ENCODE measurements at regions not wholly inside any gene's neighbourhood (a gene's known extent, or its start where the extent isn't known, plus 50 kb on each side); places are given as distances from the start of the nearest gene placed in this dataset.
A peak's percentile ranks its signal among the peaks of the same experiment; 100 is the strongest.

DNA sequence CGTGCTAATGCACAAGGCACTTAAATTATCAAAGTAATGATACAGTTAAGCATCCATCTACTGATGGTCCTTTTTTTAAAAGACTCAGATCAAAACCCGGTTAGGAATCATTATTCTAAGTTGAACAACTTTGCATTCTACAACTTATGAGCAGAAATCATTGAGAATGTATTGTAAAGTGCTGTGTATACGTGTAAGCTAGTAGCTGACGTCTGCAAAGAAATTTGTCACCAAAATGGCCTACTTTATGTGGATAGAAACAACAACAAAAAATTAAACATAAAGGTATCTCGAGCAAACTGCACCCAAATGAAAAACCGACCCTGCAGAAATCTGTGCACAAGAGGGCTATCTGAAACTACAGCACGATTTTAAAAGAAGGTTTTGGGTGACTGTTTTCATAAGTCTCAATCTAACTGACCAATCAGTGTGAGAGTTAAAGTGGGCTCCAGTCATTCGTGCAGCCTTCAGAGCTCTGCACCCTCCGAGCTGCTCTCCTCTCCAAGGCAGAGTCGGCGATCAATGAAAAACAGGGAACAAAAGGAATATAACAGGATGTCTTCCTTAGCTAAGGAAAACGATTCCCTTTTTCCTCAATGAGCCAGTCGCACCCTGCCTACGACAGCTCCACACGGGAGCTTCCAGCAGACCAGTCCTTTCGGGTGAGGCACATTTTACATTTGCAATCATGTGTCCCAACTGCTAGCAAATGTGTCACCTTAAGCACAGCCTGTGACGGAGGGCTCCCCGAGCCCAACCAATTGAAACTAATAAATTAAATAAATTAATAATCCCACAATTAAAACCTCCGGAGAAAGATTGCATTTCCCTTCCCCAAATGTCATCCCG is 200.7 kb upstream of the FOXN3 start:
- no peaks in the 10 kb centered on the region for H3K36me3 Mint-ChIP-seq (ENCODE audit: insufficient read depth)
- no peaks in the 10 kb centered on the region for H3K9me3 Mint-ChIP-seq (ENCODE audit: low read depth)
- H3K4me3 Mint-ChIP-seq (ENCODE audit: low read depth), result peak overlapping the region; percentile 86
- H3K27me3 Mint-ChIP-seq, result peaks cover 32% of the 10 kb centered on the region
- TF ChIP-seq, protein P1, sequence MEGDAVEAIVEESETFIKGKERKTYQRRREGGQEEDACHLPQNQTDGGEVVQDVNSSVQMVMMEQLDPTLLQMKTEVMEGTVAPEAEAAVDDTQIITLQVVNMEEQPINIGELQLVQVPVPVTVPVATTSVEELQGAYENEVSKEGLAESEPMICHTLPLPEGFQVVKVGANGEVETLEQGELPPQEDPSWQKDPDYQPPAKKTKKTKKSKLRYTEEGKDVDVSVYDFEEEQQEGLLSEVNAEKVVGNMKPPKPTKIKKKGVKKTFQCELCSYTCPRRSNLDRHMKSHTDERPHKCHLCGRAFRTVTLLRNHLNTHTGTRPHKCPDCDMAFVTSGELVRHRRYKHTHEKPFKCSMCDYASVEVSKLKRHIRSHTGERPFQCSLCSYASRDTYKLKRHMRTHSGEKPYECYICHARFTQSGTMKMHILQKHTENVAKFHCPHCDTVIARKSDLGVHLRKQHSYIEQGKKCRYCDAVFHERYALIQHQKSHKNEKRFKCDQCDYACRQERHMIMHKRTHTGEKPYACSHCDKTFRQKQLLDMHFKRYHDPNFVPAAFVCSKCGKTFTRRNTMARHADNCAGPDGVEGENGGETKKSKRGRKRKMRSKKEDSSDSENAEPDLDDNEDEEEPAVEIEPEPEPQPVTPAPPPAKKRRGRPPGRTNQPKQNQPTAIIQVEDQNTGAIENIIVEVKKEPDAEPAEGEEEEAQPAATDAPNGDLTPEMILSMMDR (IDR thresholded peaks at IDR 0.05; ENCODE audit: unreplicated experiment), result no peak
- DNase-seq (ENCODE audit: low spot score, unreplicated experiment), result no peak
- peaks cover 29% of the 10 kb centered on the region for H3K4me1 Mint-ChIP-seq (ENCODE audit: low read depth)
- peak overlapping the region; percentile 84 for H3K27ac Mint-ChIP-seq

DNA sequence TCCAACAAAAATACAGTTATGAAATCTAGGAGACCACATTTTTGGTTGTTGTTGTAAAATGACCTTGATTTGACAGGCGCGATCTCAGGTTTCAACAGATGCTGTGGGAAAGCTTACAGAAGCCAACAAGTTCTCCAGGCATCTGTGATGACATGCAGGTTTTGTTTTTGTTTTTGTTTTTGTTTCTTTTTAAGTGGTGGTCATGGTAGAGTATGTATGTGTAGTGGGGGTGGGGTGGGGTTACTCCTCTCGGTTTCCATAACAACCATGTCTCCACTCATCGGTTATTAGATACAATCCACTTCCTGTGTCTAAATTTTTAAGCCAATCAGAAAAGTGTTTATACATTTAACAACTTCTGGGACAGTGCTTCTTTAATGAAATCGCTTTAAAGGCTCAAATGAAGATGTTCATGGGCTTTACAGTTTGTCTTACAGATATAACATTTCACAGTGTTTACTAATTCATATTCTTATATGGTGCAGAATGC is 199.9 kb upstream of the FOXN3 start:
- no peak for DNase-seq (ENCODE audit: low spot score, unreplicated experiment)
- Mint-ChIP-seq H3K4me1 (ENCODE audit: low read depth) (peaks cover 29% of the 10 kb centered on the region), H3K27me3 (peaks cover 28% of the 10 kb centered on the region), H3K36me3 (ENCODE audit: insufficient read depth) (no peaks in the 10 kb centered on the region), H3K4me3 (ENCODE audit: low read depth) (peak overlapping the region; percentile 86), H3K27ac (peak overlapping the region; percentile 67), H3K9me3 (ENCODE audit: low read depth) (no peaks in the 10 kb centered on the region)
- TF ChIP-seq, protein P1 (IDR thresholded peaks at IDR 0.05; ENCODE audit: unreplicated experiment), result no peak

GRCh38 chr14:89616425-89616824 is 199.4 kb upstream of the FOXN3 start:
- Mint-ChIP-seq H3K27ac (peak overlapping the region; percentile 67), H3K9me3 (ENCODE audit: low read depth) (no peaks in the 10 kb centered on the region), H3K4me3 (ENCODE audit: low read depth) (no peak overlapping the region), H3K36me3 (ENCODE audit: insufficient read depth) (no peaks in the 10 kb centered on the region), H3K27me3 (peaks cover 23% of the 10 kb centered on the region), H3K4me1 (ENCODE audit: low read depth) (peaks cover 29% of the 10 kb centered on the region)
- TF ChIP-seq, protein P1 (IDR thresholded peaks at IDR 0.05; ENCODE audit: unreplicated experiment), result no peak
- no peak for DNase-seq (ENCODE audit: low spot score, unreplicated experiment)

GRCh38 chr14:89615421-89615820 is 198.4 kb upstream of the FOXN3 start:
- H3K36me3 Mint-ChIP-seq (ENCODE audit: insufficient read depth), result no peaks in the 10 kb centered on the region
- no peaks in the 10 kb centered on the region for H3K9me3 Mint-ChIP-seq (ENCODE audit: low read depth)
- TF ChIP-seq, protein P1 (IDR thresholded peaks at IDR 0.05; ENCODE audit: unreplicated experiment), result no peak
- H3K27ac Mint-ChIP-seq, result no peak overlapping the region
- H3K27me3 Mint-ChIP-seq, result peaks cover 13% of the 10 kb centered on the region
- peaks cover 28% of the 10 kb centered on the region for H3K4me1 Mint-ChIP-seq (ENCODE audit: low read depth)
- DNase-seq (ENCODE audit: low spot score, unreplicated experiment), result no peak
- H3K4me3 Mint-ChIP-seq (ENCODE audit: low read depth), result no peak overlapping the region

GRCh38 chr14:89614009-89614691 is 197.1 kb upstream of the FOXN3 start:
- Mint-ChIP-seq H3K36me3 (ENCODE audit: insufficient read depth) (no peaks in the 10 kb centered on the region), H3K27ac (no peak overlapping the region), H3K4me3 (ENCODE audit: low read depth) (no peak overlapping the region)

More at GRCh38 chr14:89614009-89614691, 197.1 kb upstream of the FOXN3 start:
- TF ChIP-seq, protein P1 (IDR thresholded peaks at IDR 0.05; ENCODE audit: unreplicated experiment), result no peak
- Mint-ChIP-seq H3K9me3 (ENCODE audit: low read depth) (no peaks in the 10 kb centered on the region), H3K4me1 (ENCODE audit: low read depth) (peaks cover 26% of the 10 kb centered on the region), H3K27me3 (peaks cover under 1% of the 10 kb centered on the region)
- DNase-seq (ENCODE audit: low spot score, unreplicated experiment), result no peak
